HG03460 (cell line): ENCODE measurements at regions not wholly inside any gene's neighbourhood (a gene's known extent, or its start where the extent isn't known, plus 50 kb on each side); places are given as distances from the start of the nearest gene placed in this dataset.
A peak's percentile ranks its signal among the peaks of the same experiment; 100 is the strongest.
"Not testable (repeated sequence)": the region's sequence is repeated elsewhere in the genome, so short reads cannot be mapped to it uniquely, and the experiment has no call there.

Experiments
- ATAC-seq: cut with Tn5 transposase; IDR thresholded peaks from one replicate; pipeline ENCODE4 v1.9.1; 2021; ENCODE audit not compliant: unreplicated experiment

- ATAC-seq = no peak
Measured at GRCh38 chr20:40955326-40955725, 73.3 kb upstream of the TOP1 start.

- ATAC-seq = not testable (repeated sequence)
Measured at GRCh38 chr20:40955826-40956225, 72.8 kb upstream of the TOP1 start.

GRCh38 chr20:40956542-40957264 is 71.9 kb upstream of the TOP1 start:
- no peak for ATAC-seq

GRCh38 chr20:40957265-40957760 is 71.3 kb upstream of the TOP1 start:
- ATAC-seq = no peak

GRCh38 chr20:40958598-40958997 is 70.0 kb upstream of the TOP1 start:
- no peak for ATAC-seq

- ATAC-seq = no peak
Measured at GRCh38 chr20:40959325-40960092, 69.1 kb upstream of the TOP1 start.

- no peak for ATAC-seq
Measured at GRCh38 chr20:40960101-40960500, 68.5 kb upstream of the TOP1 start.

- no peak for ATAC-seq
Measured at GRCh38 chr20:40960521-40960956, 68.1 kb upstream of the TOP1 start.

GRCh38 chr20:40961176-40961575 is 67.4 kb upstream of the TOP1 start:
- no peak for ATAC-seq

- ATAC-seq = no peak
Measured at GRCh38 chr20:40961686-40962640, 66.7 kb upstream of the TOP1 start.

- peak; percentile 63 for ATAC-seq
Measured at GRCh38 chr20:40962733-40963504, 65.7 kb upstream of the TOP1 start.

- ATAC-seq = no peak
Measured at GRCh38 chr20:40963505-40963845, 65.1 kb upstream of the TOP1 start.

- ATAC-seq = no peak
Measured at GRCh38 chr20:40965671-40966070, 63.0 kb upstream of the TOP1 start.

GRCh38 chr20:40966103-40966502 is 62.5 kb upstream of the TOP1 start:
- ATAC-seq = no peak

GRCh38 chr20:40966516-40967185 is 62.0 kb upstream of the TOP1 start:
- ATAC-seq = no peak

GRCh38 chr20:40967700-40968099 is 60.9 kb upstream of the TOP1 start:
- no peak for ATAC-seq

GRCh38 chr20:40968816-40969562 is 59.6 kb upstream of the TOP1 start:
- peak; percentile 81 for ATAC-seq

GRCh38 chr20:40970218-40970617 is 58.4 kb upstream of the TOP1 start:
- no peak for ATAC-seq

GRCh38 chr20:40977218-40977617 is 51.4 kb upstream of the TOP1 start:
- no peak for ATAC-seq
